ENCODE measurements at regions not wholly inside any gene's neighbourhood (a gene's known extent, or its start where the extent isn't known, plus 50 kb on each side); places are given as distances from the start of the nearest gene placed in this dataset.

- Histone ChIP-seq H3K27me3 (ENCODE audit: control insufficient read depth, insufficient read depth, low read length) (no peaks in the 10 kb centered on the region), H3K9me3 (ENCODE audit: control insufficient read depth, insufficient read depth, low read depth, low read length) (no peaks in the 10 kb centered on the region), H4K20me1 (ENCODE audit: control insufficient read depth, extremely low read depth, insufficient read depth, low read length) (no peaks in the 10 kb centered on the region), H3K36me3 (ENCODE audit: control insufficient read depth, insufficient read depth, low read length) (no peaks in the 10 kb centered on the region), H3K79me2 (ENCODE audit: control insufficient read depth, insufficient read depth, low read length) (no peaks in the 10 kb centered on the region), H3K27ac (ENCODE audit: insufficient read depth, low read length) (no peak overlapping the region), H3K4me2 (ENCODE audit: extremely low read depth, insufficient read depth, low read length) (no peak overlapping the region), H2AFZ (ENCODE audit: low read length) (no peak overlapping the region), H3K4me1 (ENCODE audit: control insufficient read depth, extremely low read depth, insufficient read depth, low read length) (no peaks in the 10 kb centered on the region), H3K4me3 (replicated peaks in 1 of 4; ENCODE audit: control extremely low read depth in 1 of 4, insufficient read depth in 1 of 4, low read depth in 3 of 4, low read length in 4 of 4) (no peak overlapping the region), H3K9ac (ENCODE audit: insufficient read depth, low read length) (no peak overlapping the region)
- no peak for TF ChIP-seq CTCF (conservative IDR thresholded peaks at IDR 0.05 in 1 of 2, IDR thresholded peaks at IDR 0.05 in 1 of 2; ENCODE audit: low read depth in 1 of 2, low read length in 2 of 2)
- TF ChIP-seq EZH2 (IDR thresholded peaks at IDR 0.05; ENCODE audit: low read length, missing control alignments) = no peak
- DNase-seq (ENCODE audit: low read depth in 2 of 2) = no peak
Measured at GRCh38 chr1:57968321-57968720, 544.5 kb upstream of the DAB1 start.

- TF ChIP-seq CTCF (conservative IDR thresholded peaks at IDR 0.05 in 1 of 2, IDR thresholded peaks at IDR 0.05 in 1 of 2; ENCODE audit: low read depth in 1 of 2, low read length in 2 of 2) = no peak
- no peak for TF ChIP-seq EZH2 (IDR thresholded peaks at IDR 0.05; ENCODE audit: low read length, missing control alignments)
- Histone ChIP-seq H3K4me1 (ENCODE audit: control insufficient read depth, extremely low read depth, insufficient read depth, low read length) (no peaks in the 10 kb centered on the region), H3K9ac (ENCODE audit: insufficient read depth, low read length) (no peak overlapping the region), H3K4me3 (replicated peaks in 1 of 4; ENCODE audit: control extremely low read depth in 1 of 4, insufficient read depth in 1 of 4, low read depth in 3 of 4, low read length in 4 of 4) (no peak overlapping the region), H4K20me1 (ENCODE audit: control insufficient read depth, extremely low read depth, insufficient read depth, low read length) (no peaks in the 10 kb centered on the region), H3K36me3 (ENCODE audit: control insufficient read depth, insufficient read depth, low read length) (no peaks in the 10 kb centered on the region), H3K27ac (ENCODE audit: insufficient read depth, low read length) (no peak overlapping the region), H3K27me3 (ENCODE audit: control insufficient read depth, insufficient read depth, low read length) (no peaks in the 10 kb centered on the region), H3K4me2 (ENCODE audit: extremely low read depth, insufficient read depth, low read length) (no peak overlapping the region), H3K9me3 (ENCODE audit: control insufficient read depth, insufficient read depth, low read depth, low read length) (no peaks in the 10 kb centered on the region), H2AFZ (ENCODE audit: low read length) (no peak overlapping the region), H3K79me2 (ENCODE audit: control insufficient read depth, insufficient read depth, low read length) (no peaks in the 10 kb centered on the region)
- DNase-seq (ENCODE audit: low read depth in 2 of 2) = peak in 1 of 2 donors; percentile 23
Measured at GRCh38 chr1:57966751-57967406, 543.0 kb upstream of the DAB1 start.

- Histone ChIP-seq H3K36me3 (ENCODE audit: control insufficient read depth, insufficient read depth, low read length) (no peaks in the 10 kb centered on the region), H3K9me3 (ENCODE audit: control insufficient read depth, insufficient read depth, low read depth, low read length) (no peaks in the 10 kb centered on the region), H2AFZ (ENCODE audit: low read length) (no peak overlapping the region), H3K4me3 (replicated peaks in 1 of 4; ENCODE audit: control extremely low read depth in 1 of 4, insufficient read depth in 1 of 4, low read depth in 3 of 4, low read length in 4 of 4) (no peak overlapping the region), H3K27ac (ENCODE audit: insufficient read depth, low read length) (no peak overlapping the region), H3K4me1 (ENCODE audit: control insufficient read depth, extremely low read depth, insufficient read depth, low read length) (no peaks in the 10 kb centered on the region), H3K27me3 (ENCODE audit: control insufficient read depth, insufficient read depth, low read length) (no peaks in the 10 kb centered on the region), H4K20me1 (ENCODE audit: control insufficient read depth, extremely low read depth, insufficient read depth, low read length) (no peaks in the 10 kb centered on the region), H3K4me2 (ENCODE audit: extremely low read depth, insufficient read depth, low read length) (no peak overlapping the region), H3K9ac (ENCODE audit: insufficient read depth, low read length) (no peak overlapping the region), H3K79me2 (ENCODE audit: control insufficient read depth, insufficient read depth, low read length) (no peaks in the 10 kb centered on the region)
- no peak for TF ChIP-seq EZH2 (IDR thresholded peaks at IDR 0.05; ENCODE audit: low read length, missing control alignments)
- no peak for TF ChIP-seq CTCF (conservative IDR thresholded peaks at IDR 0.05 in 1 of 2, IDR thresholded peaks at IDR 0.05 in 1 of 2; ENCODE audit: low read depth in 1 of 2, low read length in 2 of 2)
- no peak for DNase-seq (ENCODE audit: low read depth in 2 of 2)
Measured at GRCh38 chr1:57966340-57966739, 542.5 kb upstream of the DAB1 start.
